LNCAP (cell line): ENCODE measurements at regions not wholly inside any gene's neighbourhood (a gene's known extent, or its start where the extent isn't known, plus 50 kb on each side); places are given as distances from the start of the nearest gene placed in this dataset.

ENCODE experiments used
- TF ChIP-seq, protein P1 (sequence below): fragments of 450-650 bp; IDR thresholded peaks from 2 replicates; pipeline ENCODE4 v1.5.1; 2017; ENCODE audit warnings: mild to moderate bottlenecking

DNA sequence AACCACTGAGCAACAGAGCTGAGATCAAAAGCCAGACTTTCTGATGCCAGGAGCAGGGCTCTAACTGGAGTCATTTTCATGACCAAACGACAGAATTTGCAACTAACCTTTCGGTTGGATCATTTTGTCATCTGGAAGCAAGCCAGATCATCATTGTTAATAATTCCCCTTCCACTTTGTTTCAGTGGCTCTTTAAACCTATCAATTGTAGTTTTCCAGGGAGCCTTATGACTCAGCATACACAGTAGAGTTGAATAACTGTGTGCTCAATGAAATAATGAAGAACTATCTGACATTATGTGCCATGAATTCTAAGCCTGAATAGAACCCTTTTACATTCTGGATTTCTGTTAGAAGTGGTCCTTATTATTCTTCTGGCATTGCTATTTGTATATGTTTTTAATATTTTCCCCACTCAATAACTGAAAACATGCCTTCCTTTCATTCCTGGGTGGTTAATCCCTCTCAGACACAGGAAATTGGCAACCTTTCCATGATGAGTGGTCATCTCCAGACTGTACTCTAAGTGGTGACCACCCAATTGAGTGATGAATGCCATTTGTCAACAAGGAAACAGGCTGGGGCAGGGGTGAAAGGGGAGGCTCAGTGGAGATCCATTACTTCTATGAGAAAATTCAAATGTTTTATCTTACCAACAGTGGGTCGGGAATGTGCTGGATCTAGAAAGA, 431.8 kb downstream of the BCOR start:
- TF ChIP-seq, protein P1, sequence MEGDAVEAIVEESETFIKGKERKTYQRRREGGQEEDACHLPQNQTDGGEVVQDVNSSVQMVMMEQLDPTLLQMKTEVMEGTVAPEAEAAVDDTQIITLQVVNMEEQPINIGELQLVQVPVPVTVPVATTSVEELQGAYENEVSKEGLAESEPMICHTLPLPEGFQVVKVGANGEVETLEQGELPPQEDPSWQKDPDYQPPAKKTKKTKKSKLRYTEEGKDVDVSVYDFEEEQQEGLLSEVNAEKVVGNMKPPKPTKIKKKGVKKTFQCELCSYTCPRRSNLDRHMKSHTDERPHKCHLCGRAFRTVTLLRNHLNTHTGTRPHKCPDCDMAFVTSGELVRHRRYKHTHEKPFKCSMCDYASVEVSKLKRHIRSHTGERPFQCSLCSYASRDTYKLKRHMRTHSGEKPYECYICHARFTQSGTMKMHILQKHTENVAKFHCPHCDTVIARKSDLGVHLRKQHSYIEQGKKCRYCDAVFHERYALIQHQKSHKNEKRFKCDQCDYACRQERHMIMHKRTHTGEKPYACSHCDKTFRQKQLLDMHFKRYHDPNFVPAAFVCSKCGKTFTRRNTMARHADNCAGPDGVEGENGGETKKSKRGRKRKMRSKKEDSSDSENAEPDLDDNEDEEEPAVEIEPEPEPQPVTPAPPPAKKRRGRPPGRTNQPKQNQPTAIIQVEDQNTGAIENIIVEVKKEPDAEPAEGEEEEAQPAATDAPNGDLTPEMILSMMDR = no peak

DNA sequence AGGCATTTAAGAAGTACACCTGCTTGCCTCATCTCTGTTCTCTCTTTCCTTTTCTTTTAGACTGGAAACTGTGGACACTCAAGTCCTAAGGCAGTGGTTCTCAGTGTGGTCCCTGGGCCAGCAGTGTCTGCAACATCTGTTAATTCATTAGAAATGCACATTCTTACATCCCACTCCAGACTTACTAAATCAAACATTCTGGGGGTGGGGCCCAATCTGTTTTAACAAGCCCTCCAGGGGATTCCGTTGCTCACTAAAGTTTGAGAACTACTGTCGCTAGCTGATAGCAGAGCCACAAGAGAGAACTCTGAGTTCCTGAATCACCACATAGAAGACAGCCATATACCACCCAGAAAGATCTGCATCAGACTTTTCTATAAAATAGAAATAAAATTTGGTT, 430.6 kb downstream of the BCOR start:
- TF ChIP-seq, protein P1 = no peak

DNA sequence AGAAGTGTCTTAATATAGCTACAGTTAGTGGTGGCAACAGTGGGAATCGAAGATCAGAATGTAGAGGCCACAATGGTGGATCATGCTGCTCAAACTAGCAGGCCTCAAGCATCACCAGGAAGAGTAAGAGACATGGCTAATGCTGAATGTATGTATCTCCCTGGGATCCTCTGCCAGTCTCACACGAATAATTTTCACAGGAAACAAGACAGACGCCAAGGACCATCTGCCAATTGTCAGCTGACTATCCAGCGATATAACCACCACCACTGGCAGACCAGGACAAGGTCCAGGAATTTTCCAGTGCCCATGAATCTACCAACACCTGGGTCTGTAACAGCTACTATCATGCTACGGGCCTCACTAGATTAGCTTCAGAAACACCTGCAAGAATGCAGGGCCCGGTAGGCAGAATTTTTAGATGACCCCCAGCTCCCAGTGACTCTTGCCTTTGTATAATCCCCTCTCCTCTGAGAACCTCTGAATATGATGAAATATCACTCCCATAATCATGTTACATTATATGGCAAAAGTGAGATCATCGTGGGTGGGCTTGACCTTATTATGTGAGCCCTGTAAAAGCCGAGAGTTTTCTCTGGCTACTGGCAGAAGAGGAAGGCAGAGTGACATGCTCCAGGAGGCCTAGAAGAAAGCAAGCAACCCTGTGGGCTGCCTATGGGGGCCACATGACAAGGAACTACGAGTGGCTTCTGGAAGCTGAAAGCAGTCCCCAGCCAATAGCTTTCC, 429.8 kb downstream of the BCOR start:
- TF ChIP-seq, protein P1 = no peak

GRCh38 chrX:39669668-39670067, 428.1 kb downstream of the BCOR start:
- TF ChIP-seq, protein P1 = no peak

GRCh38 chrX:39670281-39670680, 427.5 kb downstream of the BCOR start:
- TF ChIP-seq, protein P1 = no peak

DNA sequence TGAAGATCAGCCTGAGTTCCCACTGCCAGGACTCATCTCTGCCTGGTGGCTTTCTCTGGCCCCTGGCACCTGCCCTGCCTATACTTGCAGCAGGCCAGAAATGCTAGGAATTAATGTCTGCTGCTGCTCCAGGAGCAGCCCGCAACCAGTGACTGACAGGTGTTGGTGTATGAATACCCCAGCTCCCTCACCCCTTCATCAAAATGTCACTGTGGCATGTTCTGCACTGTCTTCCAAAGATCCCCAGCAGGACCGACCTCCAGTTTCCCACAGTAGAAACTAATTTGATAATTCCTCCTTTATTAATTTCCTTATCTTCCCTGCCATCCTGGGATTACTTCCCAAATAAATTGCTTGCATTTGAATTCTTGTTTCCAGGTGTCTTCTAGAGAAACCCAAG, 425.4 kb downstream of the BCOR start:
- TF ChIP-seq, protein P1 = no peak

DNA sequence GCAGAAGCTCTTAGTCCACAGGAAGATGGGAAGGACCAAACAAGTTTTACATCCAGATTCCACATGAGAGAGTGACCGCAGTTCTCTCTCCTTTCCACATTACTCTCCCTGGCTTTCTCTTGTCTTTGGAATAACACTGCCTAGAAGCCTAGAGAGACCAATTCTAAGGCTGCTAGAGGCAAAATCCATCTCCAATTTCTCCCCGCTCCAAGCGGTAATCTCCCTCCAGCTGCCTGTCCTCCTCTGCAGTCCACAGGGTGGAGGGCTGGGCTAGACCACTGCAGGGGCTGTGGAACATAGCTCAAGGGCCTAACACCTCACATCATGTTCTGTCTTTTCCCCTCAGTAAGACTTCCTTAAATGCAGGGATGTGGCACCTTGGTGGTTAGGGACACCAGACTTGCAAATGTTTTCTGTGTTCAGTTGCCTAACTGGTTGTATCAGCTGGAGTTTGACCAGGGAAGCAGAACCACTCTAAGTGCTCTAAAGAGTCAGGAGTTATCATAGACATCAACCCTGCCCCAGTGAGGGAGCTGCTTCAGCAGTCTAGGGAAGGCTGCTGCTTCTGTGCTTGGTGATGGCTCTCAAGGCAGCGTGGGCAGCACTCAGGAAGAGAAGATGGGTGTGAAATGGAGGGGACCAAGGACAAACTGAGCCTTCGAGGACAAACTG, 423.1 kb downstream of the BCOR start:
- TF ChIP-seq, protein P1 = no peak
